HL-60 (cell line): ENCODE measurements at regions not wholly inside any gene's neighbourhood (a gene's known extent, or its start where the extent isn't known, plus 50 kb on each side); places are given as distances from the start of the nearest gene placed in this dataset.

Experiments
- POLR2AphosphoS5 ChIP-seq: IDR thresholded peaks from 2 replicates; pipeline ENCODE4 v1.6.1; 2012; ENCODE audit warnings: low read depth
- TF ChIP-seq, protein P1 (sequence below): IDR thresholded peaks from one replicate; pipeline ENCODE4 v1.5.1; 2011; ENCODE audit warnings: low read length, control low read depth, inconsistent platforms; ENCODE audit not compliant: insufficient read depth

GRCh38 chr4:159900562-159900961 lies 797.7 kb downstream of the RAPGEF2 start:
- TF ChIP-seq, protein P1, sequence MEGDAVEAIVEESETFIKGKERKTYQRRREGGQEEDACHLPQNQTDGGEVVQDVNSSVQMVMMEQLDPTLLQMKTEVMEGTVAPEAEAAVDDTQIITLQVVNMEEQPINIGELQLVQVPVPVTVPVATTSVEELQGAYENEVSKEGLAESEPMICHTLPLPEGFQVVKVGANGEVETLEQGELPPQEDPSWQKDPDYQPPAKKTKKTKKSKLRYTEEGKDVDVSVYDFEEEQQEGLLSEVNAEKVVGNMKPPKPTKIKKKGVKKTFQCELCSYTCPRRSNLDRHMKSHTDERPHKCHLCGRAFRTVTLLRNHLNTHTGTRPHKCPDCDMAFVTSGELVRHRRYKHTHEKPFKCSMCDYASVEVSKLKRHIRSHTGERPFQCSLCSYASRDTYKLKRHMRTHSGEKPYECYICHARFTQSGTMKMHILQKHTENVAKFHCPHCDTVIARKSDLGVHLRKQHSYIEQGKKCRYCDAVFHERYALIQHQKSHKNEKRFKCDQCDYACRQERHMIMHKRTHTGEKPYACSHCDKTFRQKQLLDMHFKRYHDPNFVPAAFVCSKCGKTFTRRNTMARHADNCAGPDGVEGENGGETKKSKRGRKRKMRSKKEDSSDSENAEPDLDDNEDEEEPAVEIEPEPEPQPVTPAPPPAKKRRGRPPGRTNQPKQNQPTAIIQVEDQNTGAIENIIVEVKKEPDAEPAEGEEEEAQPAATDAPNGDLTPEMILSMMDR: no peak
- no peak for TF ChIP-seq POLR2AphosphoS5
